AG20443 (cell line): ENCODE measurements at regions not wholly inside any gene's neighbourhood (a gene's known extent, or its start where the extent isn't known, plus 50 kb on each side); places are given as distances from the start of the nearest gene placed in this dataset.

ENCODE experiments used
- DNase-seq: peaks from one replicate; pipeline ENCODE4 v3.0.0; 2012; ENCODE audit warnings: low spot score, mixed read lengths

DNA sequence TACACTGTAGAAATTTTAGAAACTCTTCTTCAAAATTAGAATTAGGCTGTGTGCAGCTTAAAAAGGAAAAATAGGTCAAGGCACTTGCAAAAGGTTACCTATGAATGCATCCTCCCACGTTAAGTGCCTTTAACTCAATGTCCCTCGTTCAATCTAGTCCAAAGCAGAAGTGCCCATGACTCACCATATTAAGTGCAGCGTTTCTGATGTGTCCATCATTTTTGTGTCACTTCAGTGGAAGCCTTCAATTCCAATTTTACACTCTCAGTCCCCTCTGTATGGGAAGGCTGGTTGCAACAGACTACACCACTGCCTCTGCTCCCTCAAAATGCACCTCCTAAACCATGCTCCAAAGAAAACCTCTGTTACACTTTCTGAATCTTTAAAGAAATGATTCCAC is 53.4 kb downstream of the FOXB1 start:
- DNase-seq: no peak

DNA sequence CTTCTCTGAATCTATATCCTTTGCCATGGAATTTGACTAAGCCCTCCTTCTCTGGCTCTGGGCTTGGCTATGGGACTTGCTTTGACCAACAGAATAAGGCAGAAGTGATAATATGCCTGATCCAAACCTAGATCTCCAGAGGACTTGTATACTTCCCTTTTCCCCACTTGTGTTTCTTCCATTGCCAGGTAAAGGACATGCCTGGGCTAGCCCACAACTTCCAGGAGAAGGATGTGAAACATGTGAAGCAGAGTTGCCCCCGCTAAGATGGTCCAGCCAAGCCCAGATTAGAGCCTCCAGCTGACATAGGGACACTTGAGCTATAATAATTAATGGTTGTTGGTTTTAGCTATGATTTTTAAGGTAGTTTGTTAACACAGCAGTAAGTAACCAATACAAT is 55.1 kb downstream of the FOXB1 start:
- DNase-seq: no peak

DNA sequence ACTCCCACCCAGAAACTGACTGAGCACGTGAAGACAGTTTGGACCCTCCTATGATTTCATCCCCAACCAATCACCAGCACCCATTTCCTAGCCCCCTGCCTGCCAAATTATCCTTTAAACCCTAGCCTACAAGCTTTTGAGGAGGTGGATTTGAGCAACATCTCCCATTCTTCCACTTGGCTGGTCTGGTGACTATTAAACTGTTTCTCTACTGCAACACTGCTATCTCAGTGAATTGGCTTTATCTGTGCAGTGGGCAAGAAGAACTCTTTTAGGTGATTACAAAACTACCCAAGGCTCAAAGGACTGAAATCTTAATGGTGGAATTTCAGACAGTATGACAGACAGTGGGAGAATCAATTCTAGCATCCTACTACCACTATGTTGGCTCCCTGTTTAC is 57.6 kb downstream of the FOXB1 start:
- DNase-seq: no peak

DNA sequence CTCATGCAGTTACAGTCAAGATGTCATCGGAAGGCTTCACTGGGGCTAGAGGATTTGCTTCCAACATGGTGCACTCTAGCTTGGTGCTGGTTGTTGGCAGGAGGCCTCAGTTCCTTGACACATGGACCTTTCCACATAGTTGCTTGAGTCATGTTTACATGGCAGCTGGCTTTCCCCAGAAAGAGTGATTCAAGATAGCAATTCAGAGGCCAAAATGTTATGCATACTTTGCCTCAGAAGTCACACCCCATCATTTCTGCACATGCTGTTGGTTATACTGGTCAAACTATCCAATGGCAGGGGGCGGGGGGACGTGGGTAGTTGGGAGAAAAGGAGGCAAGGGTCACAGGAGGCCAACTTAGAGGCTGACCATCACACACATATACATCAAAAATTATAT is 58.7 kb downstream of the FOXB1 start:
- DNase-seq: peak; percentile 16

DNA sequence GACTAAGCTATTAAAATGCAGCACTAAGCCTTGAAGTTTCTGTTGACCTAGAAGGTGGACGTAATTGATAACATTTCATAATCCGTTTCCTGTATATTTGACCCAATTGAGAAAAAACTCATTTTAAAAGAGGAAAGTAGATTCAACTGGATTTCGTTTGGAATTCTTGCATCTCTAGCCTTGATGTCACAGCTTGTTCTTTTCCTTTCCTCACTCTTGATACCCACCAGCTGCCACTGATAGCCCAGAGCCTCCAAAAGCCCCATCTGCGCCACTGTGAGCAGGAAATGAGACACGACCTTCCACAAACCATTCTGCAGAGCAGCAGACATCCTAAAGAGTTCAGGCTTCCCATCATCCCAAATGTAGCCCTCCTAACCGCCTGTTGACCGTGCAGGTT is 61.8 kb downstream of the FOXB1 start:
- DNase-seq: no peak

DNA sequence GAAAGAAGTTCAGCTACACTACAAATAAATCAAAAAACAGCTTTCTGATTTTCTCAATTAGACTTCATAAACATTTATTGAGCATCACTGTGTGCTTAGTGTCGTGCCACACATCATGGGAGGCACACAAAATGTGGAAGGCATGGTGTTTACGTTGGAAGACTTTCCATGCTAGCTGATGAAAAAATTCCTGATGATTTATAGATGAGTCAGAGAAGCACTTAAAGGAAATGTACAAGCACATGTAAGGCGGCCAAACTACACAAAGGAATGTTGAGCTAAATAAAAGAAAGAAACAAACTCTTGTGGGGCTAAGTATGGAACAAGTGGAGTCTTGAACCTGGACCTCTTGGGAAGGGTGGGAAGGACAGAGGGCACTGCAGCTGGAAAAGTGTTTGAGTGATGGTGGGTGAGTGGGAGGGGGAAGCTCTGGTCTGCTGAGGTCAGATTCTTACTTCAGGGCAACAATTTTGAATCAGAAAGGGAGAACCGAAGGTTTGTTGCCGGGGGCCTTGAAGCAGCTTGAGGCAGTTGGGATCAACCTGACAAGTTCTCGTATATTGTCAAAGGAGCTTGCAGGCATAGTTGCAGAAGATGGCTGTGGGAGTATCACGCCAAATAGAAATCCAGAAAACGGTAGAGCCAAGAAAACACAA is 66.9 kb downstream of the FOXB1 start:
- DNase-seq: no peak

DNA sequence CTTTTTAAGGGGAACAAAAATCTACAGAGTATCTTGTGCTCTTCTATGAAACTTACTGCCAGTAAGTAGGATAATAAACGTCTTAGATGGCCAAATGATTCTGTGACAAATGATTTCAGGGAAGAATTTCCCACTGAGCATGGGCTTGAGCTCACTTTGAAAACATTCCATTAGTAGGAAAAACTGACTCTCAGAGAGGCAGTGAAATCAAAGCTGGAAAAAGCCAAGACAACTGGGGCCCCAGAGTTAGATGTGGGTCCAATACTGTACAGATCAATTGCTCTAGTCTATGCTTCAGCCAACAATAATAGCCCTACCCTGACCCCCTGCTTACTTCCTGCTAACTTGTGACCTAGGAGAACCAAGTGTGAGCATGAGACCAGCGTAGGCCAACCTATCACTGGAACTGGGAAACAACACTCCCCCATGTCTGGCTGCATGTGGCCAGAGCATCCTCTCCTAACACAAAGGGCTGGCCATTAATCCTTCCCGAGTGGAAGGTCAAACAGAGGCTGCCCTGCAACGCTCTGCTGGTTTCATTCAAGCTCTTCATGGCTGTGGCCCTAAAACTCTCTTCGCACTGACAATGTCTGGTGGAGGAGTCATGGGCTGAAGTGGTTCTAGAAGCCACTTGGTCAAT is 68.8 kb downstream of the FOXB1 start:
- DNase-seq: no peak

DNA sequence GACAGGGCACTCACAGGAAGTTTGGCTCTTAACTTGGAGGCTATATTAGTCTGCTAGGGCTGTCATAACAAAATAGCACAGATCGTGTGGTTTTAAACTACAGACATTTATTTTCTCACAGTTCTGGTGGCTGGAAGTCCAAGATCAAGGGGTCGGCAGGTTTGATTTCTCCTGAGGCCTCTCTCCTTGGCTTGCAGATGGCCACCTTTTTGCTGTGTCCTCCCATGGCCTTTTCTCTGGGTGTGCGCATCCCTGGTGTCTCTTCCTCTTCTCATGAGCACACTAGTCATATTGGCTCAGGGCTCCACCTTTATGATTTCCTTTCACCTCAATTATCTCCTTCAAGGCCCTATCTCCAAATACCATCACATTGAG is 69.3 kb downstream of the FOXB1 start:
- DNase-seq: no peak

DNA sequence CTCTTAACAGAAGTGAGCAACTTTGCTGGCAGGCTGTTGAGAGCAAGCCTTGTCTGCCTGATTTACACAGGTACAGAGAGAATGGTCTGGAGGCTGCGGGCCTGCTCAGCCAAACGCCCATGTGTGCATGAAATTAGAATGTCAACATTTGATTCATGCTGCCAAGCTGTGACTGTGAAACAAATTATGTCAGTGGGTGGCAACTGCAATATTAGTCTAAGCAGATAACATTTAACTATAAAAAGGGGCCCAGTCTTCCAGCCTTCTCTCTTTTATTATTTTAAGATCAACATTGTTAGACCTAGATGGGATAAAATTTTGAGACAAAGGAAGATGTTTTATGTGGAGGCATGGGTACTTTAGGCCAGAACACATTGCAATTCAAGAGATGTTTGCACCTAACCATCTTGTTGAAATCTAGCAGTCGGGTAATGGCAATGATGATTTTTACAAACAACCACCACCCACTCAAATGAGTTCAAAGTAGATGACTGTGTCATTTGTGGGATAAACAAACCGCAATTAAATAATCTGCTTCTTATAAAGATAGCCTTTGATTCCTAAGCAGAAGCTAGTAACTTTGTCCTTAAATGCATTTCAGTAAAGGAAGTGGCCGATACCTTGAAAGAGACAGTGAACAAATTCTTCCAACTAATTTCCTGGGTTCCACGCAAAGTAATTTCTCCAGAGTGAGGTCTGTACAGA is 70.2 kb downstream of the FOXB1 start:
- DNase-seq: no peak

DNA sequence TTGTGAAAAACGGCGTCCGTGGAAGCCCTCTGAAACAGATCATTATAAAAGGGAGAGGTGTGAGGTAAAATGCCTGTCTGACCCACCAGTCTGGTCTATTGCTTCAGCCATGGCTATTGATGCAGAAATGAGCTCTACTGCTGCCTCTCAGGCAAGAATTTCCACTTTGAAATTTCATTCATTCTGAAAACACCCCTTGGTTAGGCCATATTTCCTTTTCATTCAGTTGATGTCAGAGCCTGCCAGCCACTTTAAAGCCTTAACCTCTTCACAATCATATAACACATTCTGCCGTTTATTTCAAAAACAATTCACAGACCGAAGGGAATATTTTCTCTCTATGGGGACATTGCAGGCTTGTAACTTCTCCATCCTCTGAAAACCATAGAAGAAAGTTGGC is 71.9 kb downstream of the FOXB1 start:
- no peak for DNase-seq

DNA sequence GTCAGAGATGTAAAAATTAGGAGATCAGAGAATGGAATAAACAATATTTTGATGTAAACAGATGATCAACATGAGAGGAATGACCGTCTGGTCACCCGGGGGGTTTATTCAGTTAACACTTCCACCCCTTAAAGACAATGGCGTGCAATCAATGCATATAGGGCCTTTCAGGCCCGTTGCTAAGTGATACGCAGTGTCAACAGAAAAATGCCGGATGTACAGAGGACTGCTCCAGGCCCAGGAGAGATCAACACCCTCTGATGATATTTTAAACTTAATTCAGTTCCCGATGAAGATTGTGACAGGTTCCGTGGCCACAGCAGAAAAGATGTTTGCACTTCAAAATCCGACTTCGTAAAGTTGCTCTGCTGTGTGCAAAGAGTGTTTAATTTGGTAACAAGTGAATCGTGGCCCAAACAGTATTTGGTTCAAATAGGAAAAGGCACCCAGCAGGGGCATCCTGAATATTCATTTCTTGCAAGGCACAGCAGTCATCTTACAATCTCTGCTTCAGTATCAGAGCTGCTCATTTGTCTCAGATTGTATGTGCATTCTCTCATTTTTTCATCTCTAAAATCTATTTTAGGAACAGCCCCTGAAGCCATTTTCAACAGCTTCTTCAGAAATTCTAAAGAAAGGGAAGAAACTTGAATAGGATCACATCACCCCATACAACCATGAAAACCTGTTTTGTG is 72.6 kb downstream of the FOXB1 start:
- no peak for DNase-seq

DNA sequence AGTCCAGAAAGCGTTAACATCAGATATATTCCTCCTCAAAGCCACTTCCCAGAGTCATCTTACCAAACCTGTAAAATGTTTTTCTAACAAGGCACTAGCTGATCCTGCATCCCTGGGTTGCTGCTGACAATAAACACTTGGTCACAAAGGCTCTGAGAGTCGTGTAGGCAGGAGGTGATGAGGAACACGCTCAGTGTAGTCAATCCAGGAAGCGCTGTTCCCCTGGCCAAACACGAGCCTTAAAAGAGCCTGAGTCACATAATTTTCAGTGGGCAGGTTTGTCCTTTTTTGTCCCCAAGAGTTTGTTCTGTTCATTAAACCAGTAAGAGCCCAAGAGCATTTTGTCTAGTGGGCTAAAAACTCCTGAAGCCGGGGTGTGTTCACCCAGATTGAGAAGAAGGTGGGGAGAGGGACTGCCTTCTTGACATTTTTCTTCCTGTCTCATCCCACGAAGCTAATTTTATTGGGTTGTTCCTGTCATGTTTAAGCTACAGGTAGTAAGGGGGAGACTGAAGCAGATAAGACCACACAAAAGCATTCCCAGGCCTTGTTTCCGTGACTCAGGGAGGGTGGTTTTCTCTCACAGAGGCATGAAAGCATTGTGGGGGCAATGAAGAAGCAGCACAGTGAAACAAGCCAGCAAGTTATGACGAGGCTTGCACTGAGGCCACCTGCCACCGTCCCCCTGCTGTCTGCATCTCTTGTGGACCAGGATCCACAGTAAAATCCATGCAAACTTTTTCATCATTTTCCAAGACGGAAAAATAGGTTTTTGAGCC is 73.7 kb downstream of the FOXB1 start:
- DNase-seq: no peak

DNA sequence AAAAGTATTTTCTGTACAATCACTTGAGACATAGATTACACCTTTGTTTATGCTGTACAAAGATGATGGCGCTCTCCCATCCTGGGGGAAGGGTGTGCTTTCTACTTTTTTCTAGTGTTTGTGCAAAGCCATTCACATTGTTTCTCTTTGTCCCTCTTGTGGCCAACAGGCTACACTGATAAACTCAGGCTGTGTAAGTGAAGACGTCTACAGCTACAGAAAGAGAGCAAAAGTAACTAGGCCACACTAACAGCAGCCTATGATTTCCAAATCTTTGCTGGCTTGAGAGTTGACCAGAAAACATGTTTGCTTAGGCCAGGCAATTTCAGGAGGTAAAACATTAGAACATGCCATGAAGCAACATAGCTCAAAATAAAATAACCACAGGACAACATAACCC is 75.1 kb downstream of the FOXB1 start:
- no peak for DNase-seq

DNA sequence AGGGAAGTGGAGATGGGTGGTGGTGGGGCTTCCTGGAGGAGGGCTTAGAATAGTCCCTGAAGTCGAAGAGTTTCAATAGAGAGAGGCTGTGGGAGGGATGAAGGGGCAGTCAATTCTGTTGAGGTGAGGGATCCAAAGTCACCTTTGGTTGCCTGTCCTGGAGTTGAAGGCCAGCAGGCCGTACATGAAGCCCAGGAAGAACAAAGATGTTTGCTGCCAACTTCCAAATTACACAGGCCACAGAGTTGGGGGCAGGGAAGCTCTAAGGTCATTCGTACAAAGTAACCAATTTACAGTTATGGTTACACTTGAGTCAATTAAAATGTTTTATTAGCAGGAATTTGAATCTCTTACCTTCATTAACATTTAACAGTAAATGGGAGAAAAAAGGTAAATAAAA is 77.9 kb downstream of the FOXB1 start:
- no peak for DNase-seq

DNA sequence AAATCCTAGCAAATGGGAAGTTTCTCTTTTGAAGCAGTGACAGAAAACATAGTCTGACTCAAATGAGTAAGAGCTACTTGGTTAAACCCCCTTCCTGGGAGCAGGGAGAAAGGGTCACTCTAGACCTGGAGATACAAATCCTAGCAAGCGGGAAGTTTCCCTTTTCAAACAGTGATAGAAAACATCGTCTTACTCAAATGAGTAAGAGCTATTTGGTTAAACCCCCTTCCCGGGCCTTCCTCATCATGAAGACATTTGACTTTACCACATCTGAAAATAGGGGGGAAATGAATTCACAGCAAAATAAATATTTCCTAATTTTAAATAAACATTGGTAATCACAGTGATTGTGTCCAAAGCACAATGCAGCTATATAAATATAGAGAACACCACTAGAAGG is 79.2 kb downstream of the FOXB1 start:
- no peak for DNase-seq

DNA sequence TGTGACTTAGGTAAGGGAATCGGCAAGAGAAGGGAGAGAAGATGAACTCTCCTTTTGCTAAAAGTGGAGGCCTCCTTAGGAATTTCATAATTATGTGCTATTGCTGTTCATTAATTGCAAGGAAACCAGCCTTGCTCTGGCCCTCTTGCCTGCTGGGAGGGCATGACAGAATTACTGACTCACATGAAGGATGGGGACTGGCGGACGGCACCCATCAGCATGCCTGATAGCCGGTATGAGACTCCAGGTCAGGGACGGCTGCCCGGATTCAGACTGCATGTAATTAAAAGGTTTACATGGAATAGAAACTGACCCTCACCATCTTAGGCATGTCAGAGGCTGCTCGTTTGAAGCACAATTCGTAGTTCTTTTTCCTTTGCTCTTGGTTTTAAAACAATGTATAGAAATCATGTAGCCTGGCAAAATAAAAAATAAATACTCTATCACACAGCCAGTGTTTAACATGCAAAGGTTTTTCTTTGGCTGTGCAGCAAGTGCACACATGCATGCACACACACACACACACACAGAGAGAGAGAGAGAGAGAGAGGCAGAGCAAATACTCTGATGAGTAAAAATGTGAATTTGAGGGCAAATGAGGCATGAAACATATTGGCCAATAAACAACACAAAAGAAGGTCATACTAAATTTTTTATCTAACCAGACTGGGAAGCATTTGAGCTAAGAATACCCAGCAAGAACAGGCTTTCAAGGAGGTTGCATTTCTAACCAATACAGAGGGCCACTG is 82.7 kb downstream of the FOXB1 start:
- DNase-seq: no peak

DNA sequence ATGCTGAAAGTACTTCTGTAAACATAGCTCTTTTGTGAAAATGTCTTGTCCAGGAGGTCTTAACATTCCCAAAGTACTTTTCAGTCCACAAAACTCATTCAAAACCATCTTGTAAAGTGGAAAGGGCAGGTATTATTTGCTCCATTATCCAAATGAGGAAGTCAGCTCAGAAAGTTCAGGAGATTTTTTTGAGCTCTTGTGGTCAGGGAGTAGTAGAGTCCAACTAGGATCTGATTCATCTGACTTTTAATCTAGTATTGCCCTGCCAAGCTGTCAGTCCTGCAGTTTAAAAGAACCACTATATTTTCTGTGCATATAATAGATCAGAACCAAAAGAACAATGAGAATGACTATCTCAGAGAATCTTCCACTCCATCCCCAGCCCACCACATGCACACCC is 83.5 kb downstream of the FOXB1 start:
- no peak for DNase-seq

DNA sequence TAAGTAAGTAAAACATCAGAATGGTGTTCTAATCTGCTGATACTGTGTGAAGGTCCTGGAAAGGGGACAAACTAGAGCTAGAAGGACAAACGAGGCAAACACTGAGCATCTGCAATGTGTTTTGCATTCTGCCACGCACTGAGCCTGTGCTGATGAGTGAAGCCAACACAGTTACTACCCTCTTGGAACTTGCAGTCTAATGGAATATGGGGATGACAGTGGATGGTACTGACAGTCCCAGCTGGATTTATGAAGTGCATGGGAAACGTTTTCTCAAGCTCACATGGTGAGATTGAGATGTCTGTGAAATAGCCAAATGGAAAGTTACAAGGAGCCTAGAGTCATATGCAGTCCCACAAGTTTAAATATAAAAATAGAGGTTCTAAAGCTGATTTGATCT is 86.6 kb downstream of the FOXB1 start:
- no peak for DNase-seq

DNA sequence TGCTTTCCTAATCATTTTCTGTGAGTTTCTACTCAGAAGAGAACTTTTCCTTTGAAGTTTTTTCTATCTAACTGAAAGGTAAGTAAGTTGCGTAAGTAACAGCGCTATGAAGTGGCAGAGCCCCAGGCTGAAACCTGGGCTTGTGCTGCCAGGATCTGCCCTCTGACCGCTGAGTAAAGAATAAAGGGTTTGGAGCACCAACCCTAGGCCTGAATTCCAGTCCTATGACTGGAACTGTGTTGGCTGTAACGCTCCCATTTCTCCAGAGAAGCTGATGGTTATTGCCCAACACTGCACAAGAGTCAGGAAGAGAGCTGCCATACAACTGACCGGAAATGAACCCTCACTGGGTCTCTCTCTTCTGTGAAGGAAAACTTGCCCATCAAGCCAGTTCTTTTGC is 87.0 kb downstream of the FOXB1 start:
- DNase-seq: peak; percentile 89

DNA sequence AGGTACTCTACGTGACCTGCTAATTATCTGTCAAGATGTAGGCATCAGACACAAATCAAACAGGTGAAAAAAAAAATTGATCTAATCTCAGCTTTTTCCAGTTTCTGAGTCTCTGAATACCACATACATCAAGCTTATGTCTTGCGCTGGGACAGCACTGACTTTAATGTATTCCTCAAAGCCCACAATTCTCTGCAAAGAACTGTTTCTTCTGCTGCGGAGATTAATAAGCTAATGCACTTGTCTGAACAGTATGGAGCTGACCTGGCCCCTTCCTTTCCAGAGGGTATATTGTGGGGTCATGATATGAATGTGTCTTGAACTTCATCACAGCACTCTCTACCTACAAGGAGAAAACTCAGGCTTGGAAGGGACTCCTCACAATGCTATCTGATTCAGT is 87.8 kb downstream of the FOXB1 start:
- DNase-seq: no peak

DNA sequence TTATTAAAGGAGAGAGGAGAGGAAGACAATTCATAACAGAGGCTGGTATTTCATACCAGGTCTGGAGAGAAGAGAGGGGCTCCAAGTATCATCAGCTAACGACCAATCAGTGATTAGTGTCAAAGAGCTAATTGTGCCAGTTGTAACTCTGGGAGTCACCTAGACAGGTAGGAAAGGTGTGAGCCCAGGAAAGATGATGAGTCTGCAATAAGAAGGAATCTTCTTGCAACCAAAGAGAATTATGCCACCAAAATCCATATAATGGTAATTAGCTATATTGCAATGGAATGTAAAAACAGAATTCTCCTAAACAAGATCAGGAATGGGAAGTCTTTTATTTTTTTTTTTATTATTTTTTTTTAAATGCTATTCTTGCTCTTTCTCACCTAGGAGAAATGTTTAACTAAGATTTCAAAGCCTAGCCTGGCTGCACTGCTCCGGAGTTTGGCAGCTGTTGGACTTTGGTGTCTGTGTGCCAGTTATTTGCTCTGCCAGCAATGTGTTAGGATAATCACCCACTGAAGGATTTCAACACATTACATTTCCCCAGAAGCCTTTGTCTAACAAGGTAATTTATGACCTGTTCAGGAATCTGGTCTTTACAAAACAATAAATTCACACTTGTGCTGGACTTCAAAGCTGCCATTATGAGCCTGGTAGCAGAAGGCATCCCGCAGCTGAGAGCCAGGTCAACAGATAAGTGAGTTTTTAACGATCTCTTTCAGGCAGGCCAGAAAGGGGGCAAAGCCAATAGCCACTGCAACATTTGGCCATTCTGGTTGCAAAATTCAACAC is 89.4 kb downstream of the FOXB1 start:
- DNase-seq: no peak
